AG08395 (cell line): ENCODE measurements at regions not wholly inside any gene's neighbourhood (a gene's known extent, or its start where the extent isn't known, plus 50 kb on each side); places are given as distances from the start of the nearest gene placed in this dataset.

Experiments
- DNase-seq: peaks from one replicate; pipeline ENCODE4 v3.0.0; 2012; ENCODE audit warnings: mixed read lengths, low spot score

DNA sequence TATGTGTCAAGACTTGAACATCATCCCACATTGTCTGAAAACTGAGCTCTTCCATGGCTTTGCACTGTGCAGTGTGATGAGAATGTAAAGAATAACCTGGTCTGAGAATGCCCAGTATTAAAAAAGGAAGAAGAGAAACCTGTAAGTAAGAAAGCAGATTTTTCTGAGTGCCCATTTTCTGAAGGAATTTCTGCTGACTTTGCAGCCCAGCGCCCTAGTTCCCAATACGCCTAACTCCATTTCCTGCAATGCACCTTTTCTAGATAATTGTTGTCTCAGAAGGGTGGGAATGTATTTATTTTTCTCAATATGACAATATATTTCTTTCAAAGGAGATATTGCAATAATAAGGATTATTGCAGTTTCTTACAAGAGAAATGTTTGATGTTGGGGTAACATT is 231.5 kb downstream of the HAO1 start:
- no peak for DNase-seq

DNA sequence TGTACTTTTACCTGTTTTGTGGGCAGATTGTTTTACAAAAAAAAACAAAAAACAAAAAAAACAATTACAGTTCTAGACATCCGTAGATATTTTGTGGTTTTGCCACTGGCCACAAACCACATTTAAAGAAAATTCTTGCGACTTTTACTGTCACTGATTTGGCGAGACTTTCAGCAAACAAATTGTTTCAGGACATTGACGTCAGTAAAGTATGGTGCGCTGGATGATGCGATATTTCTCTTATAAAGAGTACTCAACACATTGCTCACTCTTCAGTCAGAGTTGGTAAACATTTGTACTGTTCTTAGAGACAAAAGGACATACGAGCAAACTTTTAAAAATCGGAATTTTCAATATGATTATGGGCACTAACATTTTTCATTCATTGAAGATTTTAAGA is 229.8 kb downstream of the HAO1 start:
- no peak for DNase-seq

DNA sequence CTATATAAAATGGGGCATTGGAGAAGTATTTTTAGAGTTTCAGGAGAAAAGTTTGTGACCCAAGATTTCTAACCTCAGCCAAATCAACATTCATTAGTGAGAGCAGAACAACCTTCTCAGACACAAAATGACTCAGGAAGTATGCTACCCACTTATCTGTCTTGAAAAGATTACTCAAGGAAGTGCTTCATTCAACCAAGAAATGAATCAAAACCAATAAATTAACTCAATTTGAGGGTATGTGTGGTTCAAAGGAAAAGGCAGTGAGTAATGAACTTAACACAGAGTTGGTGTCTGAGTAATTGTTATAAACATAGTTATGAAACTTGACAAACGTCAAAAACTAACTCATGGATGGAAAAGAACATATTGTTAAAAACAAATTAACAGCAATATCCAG is 227.6 kb downstream of the HAO1 start:
- no peak for DNase-seq

DNA sequence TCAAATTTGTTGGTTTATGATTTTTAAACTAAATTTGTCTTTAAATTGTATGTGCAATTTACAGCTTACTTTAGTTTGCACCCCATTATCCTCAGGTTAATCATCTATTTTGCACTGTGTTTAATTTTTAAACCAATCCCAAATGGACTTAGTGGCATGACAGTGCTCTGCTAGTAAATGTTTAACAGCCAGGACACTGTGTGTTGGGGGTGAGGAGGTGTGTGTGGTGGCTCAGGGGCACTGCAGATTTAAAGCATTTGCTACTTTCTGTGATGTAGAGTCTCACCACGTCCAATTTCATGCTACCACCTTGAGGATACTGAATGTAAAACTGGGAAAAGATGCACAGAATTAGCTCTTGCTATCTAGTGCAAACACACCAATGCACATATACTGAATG is 225.7 kb downstream of the HAO1 start:
- no peak for DNase-seq

DNA sequence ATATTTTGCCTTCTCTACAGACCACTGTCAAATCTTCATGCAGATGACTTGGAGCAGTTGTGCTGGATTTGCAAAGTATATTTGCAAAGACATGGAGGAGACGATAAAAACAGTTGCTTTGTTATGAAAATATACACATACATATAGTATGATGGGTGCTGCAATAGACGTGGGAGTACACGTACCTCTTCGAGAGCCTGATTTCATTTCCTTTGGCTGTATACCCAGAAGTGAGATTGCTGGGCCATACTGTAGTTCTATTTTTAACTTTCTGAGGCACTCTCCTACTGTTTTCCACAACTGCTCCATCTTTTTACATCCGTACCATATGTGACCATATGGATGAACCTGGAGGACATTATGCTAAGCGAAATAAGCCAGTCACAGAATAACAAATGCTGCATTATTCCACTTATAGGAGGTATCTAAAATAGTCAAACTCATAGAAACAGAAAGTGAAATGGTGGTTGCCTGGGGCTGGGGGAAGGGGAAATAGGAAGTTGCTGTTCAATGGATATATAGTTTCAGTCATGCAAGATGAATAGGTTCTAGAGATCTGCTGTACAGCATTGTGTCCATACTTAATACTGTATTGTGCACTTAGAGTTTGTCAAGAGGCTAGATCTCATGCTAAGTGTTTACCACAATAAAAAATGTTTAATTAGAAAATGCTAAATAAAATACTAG is 223.8 kb downstream of the HAO1 start:
- DNase-seq: no peak

DNA sequence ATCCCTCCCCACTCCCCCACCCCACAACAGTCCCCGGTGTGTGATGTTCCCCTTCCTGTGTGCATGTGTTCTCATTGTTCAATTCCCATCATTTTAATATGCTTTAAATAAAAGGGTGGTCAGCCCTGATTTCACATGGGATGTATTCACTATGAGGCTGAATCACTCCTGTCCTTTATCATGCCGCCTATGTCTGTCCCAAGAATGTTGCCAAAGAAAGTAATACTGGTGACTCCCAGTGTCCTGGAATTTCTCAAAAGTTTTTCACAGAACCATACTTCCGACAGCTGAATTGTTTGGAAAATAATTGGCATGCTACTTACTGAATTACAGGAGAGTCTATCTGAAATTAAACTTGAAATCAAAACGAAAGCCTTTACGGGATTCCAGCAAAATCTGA is 217.7 kb downstream of the HAO1 start:
- DNase-seq: no peak

DNA sequence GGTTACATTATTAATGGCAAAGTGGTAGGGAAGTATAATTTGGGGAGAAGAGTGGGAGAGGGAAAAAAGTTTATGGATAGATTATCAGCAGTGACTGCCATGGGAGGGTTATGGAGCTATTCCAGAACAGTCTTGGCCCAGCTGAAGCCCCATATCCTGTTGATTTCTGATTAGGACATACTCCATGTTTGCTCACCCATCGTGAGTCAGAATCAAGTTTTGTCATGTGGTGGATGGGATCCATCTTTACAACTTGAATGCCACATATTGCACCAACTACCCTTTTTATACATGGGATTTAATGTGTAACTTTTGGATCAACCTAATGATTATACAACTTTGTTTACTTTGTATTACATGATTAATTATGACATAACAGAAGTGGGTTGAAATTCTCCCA is 217.0 kb downstream of the HAO1 start:
- peak; percentile 24 for DNase-seq

DNA sequence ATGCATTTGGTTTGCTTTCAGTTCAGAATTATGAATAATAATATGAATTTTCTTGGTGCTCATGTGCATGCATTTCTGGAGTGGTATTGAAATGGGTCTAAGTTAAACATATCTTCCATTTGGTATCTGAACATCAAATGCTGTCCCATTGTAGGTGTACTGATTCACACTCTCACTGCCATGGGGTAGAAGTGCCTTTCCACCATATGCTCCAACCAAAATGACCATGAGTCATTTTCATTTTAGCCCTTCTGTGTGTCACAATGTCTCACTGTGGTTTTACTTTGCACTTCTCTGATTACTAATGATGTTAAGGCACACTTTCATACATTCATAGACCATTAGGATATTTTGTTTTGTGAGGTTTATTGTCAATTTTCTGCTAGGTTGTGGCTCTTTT is 211.9 kb downstream of the HAO1 start:
- DNase-seq: no peak

DNA sequence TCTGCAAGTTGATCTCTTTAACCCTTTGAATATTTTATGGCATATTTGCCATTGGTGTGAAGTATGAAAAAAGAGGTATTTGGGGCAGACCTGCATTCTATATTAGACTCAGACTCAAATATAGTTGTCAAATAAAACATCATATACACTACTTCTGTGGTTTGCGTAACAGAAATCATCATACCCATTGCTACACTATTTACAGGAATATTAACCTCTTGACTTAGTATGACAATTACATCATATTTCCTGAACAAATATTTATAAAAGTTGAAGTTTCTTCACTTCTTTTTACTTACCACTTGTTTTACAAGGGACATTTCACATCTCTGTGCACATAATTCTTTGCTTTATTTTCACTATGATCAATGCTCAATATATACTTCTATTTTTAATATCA is 206.0 kb downstream of the HAO1 start:
- DNase-seq: no peak

DNA sequence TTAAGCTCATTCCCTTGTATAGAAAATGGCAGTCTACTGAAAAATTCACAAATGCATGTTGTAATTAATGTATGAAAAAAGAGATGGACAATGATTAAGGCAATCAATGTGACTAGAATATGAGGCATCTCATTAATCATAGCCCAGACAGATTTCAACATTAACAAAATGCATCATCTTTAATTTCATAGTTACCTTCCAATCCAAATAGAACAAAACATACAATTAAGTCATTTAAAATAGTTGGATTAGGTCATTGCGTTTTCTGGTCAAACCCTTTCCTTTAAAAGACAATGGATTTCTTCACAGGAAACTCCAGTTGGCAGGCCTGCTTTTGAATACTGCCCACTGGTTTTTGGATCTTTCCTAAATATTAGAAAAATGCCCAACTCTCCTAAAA is 203.9 kb downstream of the HAO1 start:
- no peak for DNase-seq

DNA sequence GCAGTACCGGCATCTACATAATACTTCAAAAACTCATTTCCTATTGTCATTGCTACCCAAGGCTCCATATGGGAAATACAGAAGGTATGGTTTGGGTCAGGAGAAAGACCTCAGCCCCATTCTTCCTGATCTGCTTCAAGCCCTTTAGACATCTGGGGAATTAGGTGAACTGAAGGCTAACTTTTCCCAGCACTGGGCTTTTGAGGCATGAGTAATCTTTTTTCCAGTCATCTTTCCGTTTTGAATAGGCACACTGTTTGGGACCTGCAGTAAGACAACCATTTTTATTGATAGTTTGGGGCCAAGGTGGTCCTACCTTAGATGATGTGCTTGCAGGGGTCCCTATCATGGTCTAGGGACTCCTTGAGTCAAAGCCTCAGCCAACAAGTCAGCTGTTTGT is 198.4 kb downstream of the HAO1 start:
- DNase-seq: no peak

DNA sequence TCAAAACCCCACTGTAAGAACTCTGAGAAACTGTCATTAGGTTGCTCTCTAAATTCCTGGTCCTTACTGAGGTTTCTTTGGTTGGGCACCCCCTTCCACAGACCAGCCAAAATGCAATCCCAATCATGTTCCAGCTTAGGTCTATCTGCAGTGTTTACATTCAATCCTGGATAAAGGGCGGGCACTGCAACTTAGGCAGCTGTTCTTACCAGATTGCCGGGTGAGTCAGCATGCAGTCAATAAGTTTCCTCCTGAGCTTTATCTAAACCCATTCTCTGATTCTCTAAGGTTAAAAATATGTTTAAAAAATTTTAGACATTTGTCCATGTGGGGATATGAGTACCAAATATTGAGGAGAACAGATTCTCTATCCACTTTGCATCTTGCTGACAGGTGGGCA is 197.8 kb downstream of the HAO1 start:
- no peak for DNase-seq

DNA sequence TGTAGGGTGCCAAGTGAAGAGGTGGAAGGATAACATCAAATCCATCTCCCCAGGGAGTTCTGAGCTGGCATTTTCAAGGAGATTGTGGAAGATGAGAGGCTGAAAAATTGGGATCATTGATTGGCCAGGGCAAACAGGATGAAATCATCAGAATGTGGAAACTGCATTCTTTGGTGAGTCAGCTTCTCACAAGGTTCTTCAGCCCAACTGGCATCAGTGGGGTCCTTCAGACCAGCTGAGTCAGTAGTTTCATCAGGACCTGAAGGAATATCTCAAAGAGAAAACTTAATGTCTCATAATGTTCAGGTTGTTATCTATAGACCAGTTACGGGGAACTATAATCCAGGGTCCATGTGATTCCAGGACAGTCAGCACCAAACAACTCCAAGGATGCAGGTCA is 195.8 kb downstream of the HAO1 start:
- peak; percentile 55 for DNase-seq

DNA sequence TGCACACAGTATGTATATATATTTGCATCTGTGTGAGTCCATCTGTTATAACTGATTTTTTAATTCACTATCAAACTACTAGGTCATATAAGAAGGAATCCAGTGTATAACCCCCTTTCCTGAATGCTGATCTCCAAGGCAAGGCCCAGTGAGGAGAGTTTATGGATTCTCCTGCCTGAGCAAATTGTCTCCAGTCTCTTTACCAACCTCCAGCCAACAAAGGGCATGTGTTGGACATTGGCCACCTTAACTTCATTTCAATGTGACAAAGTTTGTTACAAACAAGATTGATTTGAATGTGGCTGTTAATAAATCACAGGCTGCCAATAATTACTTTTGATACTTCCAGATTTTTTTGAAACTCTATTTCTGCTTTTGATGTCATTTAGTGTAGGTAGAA is 191.6 kb downstream of the HAO1 start:
- DNase-seq: no peak

DNA sequence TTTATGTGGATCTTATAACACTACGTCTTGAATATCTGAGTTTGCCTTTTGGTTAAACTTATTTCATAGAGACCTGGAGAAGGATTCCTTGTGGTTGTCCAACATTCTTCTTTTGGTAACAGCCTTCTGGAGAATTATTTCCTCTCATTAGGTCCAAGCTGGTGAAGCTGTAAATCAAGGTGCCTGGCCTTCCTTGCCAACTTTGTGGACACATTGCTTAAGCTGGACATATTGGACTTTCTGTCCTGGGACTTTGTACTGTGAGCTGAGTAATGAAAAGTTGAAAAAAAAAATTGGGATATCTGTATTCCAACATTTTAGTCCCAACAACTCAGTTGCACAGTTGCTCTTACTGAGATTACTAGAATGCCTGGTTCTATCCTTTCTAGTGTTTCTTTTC is 186.2 kb downstream of the HAO1 start:
- no peak for DNase-seq

DNA sequence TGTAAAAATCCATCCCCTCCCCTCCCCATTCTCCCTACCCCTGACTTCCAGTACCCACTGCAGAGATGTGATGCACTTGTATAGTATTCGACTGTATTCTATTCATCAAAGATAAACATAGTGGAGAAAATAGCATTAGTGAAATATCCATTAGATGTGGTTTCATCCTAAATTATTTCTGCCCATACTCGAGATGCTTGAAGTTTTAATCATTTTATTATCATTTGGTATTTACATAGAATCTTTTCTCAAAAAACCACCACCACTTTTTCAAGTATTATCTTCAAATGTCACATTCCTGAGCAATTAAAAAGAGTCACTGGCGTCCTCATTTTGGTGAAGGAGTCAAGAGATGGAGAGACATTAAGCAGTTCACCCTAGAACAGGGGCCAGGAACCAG is 181.9 kb downstream of the HAO1 start:
- no peak for DNase-seq

DNA sequence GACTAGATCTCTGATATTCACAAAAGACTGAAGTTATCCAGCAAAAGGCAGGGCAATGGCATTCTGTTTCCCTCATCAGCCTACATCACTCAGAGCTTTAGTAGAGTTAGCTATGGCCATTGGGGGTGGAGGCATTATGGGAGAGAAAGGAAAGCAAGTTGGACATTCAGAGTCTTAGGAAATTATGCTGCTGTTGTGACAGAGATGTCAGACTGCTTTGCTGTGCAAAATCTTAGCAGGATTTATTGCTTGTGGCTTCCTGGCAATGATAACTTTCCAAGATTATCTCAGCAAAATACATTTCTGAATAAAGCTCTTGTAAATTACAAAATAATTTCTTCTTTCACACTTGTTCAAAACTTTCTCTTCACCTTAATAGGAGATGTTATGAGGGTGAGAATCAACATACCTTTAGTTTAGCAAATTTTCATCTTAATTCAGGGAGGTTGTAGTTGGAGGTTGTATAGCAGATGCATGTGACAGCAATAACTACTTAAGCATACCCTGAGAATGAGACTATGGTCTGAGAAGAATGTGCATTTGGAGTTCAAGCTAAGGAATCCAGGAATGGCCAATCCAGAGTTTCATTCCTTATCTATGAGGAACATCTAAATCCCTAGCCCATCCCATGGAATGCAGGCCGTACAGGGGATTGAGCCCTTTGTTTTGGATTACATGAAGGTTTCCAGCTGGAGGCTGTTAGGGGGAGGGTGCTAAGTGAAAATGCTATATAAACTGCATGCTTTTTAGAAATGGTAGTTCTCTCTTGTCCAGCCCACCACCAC is 179.8 kb downstream of the HAO1 start:
- DNase-seq: no peak

DNA sequence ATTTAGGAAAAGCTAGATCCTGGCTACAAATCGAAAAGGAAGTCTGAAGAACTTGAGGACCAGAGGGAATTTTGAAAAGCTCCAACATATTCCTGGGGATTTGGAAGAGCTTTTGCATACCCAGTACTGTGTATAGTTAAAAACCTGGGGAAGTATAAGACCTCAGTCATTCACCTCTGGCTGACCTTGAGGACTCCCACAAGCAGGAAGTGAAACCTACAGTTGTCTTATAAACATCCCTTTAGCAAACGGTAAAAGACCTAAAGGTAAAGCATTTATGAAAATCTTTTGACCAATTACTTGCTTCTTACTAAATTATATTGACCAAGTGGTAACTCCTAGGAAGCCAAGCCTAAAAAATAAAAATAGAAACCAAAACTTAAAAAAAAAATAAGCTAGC is 175.0 kb downstream of the HAO1 start:
- no peak for DNase-seq

DNA sequence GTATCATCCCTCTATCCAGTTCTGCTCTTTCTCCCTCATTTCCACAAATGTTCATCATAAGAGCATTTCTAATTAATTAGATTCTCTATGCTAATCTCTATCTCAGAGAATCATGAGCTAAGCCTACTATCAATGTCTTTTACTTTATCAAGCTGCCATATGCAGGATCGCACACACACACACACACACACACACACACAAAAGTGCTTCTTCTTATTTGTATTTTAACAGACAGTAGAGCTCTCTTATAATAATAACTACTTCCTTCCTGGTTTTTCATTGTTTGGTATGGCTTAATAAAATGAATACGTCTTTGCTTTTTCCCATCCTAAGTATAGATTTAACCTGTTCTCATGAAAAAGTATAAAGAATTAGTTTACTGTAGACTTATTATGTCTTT is 170.2 kb downstream of the HAO1 start:
- no peak for DNase-seq

DNA sequence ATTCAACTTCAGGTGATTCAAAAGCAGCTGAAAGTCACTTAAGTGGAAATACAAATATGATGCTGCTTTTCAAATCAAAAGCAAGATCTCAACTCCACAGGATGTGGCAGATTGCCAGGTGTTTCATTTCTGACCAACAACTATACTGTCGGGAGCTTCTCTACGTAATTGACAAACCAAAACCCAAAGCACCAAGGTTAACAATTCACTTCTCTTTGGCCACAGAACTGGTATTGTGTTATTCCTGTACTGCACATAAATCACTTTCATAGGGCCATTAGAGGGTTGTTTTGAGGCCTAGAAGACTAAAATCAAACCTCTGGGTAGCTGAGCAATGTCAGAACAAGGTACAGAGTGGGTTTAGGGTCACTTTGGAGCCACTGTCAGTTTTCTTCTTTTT is 169.7 kb downstream of the HAO1 start:
- no peak for DNase-seq

DNA sequence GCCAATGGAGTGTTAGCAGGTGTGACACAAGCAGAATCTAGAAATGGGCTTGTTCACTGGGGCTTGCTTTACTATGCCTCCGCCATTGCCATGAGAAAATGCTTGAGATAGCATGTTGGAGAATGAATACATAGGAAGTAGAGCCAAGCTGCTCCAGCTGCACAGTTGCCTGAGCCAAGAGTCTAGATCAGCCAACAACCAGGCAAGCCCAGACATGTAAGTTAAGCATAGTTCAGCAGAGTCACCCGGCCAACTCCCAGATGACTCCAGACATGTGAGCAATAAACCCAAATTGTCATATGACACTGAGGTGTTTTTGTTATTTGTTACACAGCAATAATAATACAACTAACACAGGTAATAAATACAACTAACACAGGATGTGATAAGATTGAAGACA is 167.9 kb downstream of the HAO1 start:
- DNase-seq: peak; percentile 27

DNA sequence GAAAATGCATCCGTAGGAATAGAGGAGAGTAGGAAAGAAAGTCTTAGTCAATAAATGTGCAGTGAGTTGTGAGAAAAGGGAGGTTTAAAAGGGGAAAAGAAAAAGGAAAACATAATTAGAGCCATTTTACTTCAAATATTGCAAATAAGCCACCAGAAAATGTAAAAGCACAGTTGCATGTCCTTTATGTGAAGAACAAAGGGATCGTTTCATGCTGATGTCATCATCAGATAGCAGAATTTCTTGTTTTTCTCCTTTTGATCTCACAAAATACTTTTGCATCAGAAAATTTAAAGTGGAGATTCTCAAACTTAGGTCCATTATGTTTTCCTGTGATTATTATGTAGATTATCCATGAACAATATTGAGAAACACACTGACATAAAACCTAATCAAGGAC is 166.7 kb downstream of the HAO1 start:
- no peak for DNase-seq

DNA sequence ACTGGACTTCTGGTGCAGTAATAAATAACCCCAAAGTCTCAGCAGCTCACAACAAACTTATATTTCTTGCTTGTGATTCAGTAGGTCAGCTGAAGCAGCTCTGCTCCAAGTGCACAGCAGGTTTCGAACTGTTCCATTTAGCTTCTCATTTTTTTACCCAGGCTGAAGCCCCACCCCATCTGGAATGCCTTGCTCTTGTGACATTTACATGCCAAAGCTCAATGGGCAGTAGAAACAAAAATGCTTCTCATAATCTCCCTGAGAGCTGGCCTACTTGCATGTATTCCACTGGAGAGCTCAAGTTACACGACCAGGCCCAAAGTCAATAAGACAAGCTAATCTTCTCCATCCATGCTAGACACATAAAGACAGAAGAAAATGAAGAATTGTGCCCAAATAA is 165.2 kb downstream of the HAO1 start:
- DNase-seq: peak; percentile 43

DNA sequence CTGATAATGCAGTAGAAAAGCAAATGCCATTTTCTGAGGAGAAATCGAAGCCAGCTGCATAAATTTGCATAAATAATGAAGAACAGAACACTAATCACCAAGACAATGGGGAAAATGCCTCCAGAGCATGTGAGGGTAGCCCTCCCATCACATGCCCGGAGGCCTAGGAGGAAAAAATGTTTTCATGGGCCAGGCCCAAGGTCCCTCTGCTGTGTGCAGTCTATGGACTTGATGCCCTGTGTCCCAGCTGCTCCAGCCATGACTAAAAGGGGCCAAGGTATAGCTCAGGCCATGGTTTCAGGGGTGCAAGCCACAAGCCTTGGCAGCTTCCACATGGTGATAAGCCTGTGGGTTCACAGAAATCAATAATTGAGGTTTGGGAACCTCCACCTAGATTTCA is 164.1 kb downstream of the HAO1 start:
- DNase-seq: no peak
